Kidney (tissue), 13 donors: ENCODE measurements at regions not wholly inside any gene's neighbourhood (a gene's known extent, or its start where the extent isn't known, plus 50 kb on each side); places are given as distances from the start of the nearest gene placed in this dataset.

Source experiments
- DNase-seq, 5 donors: peaks; one replicate each; pipeline ENCODE4 v3.0.0-alpha.2; 2013 to 2020
- FAIRE-seq: peaks from 2 replicates; lab custom pipeline; 2012; peaks lifted over from hg19 to GRCh38; lab: Jason Lieb, UNC
- H3K27ac ChIP-seq, 2 donors: one replicate each; pipeline ENCODE4 v1.7.0; 2013; ENCODE audit warnings: low read depth in 2 of 2, low read length in 2 of 2, inconsistent platforms in 1 of 2
- H3K27me3 ChIP-seq: one replicate; pipeline ENCODE4 v1.7.1; 2013; ENCODE audit warnings: low read length, inconsistent platforms; ENCODE audit not compliant: control insufficient read depth, insufficient read depth
- H3K36me3 ChIP-seq, 3 donors: one replicate each; pipeline versions ENCODE4 v1.7.0 to v1.7.1; 2013; ENCODE audit warnings: low read length in 3 of 3, control low read depth in 1 of 3, inconsistent platforms in 1 of 3; ENCODE audit not compliant: insufficient read depth in 3 of 3, control insufficient read depth in 2 of 3
- H3K4me1 ChIP-seq, 3 donors: one replicate each; pipeline versions ENCODE4 v1.7.0 to v1.7.1; 2013; ENCODE audit warnings: low read length in 3 of 3, inconsistent platforms in 1 of 3, low read depth in 1 of 3; ENCODE audit not compliant: control insufficient read depth in 2 of 3, insufficient read depth in 2 of 3
- H3K4me3 ChIP-seq, 3 donors: one replicate each; pipeline versions ENCODE4 v1.7.0 to v1.8.1; 2013; ENCODE audit warnings: low read length in 3 of 3, control low read depth in 1 of 3, inconsistent platforms in 1 of 3
- H3K9ac ChIP-seq, 3 donors: one replicate each; pipeline versions ENCODE4 v1.7.0 to v1.7.1; 2013; ENCODE audit warnings: low read length in 3 of 3, control low read depth in 1 of 3, inconsistent platforms in 1 of 3
- H3K9me3 ChIP-seq, 3 donors: one replicate each; pipeline versions ENCODE4 v1.7.0 to v1.7.1; 2013; ENCODE audit warnings: low read length in 3 of 3, control low read depth in 1 of 3, inconsistent platforms in 1 of 3; ENCODE audit not compliant: control insufficient read depth in 2 of 3, insufficient read depth in 1 of 3
- CTCF ChIP-seq: IDR thresholded peaks from 3 replicates; pipeline ENCODE4 v1.5.1; 2012; ENCODE audit warnings: mild to moderate bottlenecking, moderate library complexity, borderline replicate concordance; ENCODE audit not compliant: insufficient read depth; ENCODE audit errors: extremely low read depth
- intact Hi-C: fragments of 100-400 bp; cut with DNase I; formaldehyde crosslinking; loops from one replicate; pipeline ENCODE4 v1.11.1; 2022
- donor health status: control.
- donor health status: control.
- donor health status: control.
- donor health status: control.
- donor health status: control.
- donor health status: DM: yes; HTN: yes; CAD: no.
- donor health status: Normal renal cell carcinoma (clear cell type).

GRCh38 chr2:121136323-121136722 lies 148.7 kb downstream of the TFCP2L1 start:
- DNase-seq, result no peak

GRCh38 chr2:121137571-121137970 lies 147.4 kb downstream of the TFCP2L1 start:
- no peak for TF ChIP-seq CTCF
- Histone ChIP-seq H3K9me3 (no peaks in the 10 kb centered on the region), H3K4me3 (no peak overlapping the region), H3K36me3 (no peaks in the 10 kb centered on the region), H3K27ac (no peak overlapping the region), H3K9ac (no peak overlapping the region), H3K27me3 (no peaks in the 10 kb centered on the region), H3K4me1 (peaks cover 0 to 5% (median 0%) of the 10 kb centered on the region in 3 donors)
- intact Hi-C loops, result no loop called here
- FAIRE-seq (no peak), DNase-seq (no peak)

More at GRCh38 chr2:121136323-121136722, 148.7 kb downstream of the TFCP2L1 start:
- Histone ChIP-seq H3K27ac (no peak overlapping the region), H3K4me1 (peaks cover 0 to 5% (median 0%) of the 10 kb centered on the region in 3 donors), H3K9ac (no peak overlapping the region), H3K9me3 (no peaks in the 10 kb centered on the region), H3K36me3 (no peaks in the 10 kb centered on the region), H3K4me3 (no peak overlapping the region), H3K27me3 (no peaks in the 10 kb centered on the region)
- FAIRE-seq, result no peak
- TF ChIP-seq CTCF, result no peak
- intact Hi-C loops, result no loop called here

- Histone ChIP-seq H3K4me3 (no peak overlapping the region), H3K4me1 (no peaks in the 10 kb centered on the region)
- FAIRE-seq, result no peak
Measured at GRCh38 chr2:121140734-121141133, 144.3 kb downstream of the TFCP2L1 start.

More at GRCh38 chr2:121140734-121141133, 144.3 kb downstream of the TFCP2L1 start:
- no peak for DNase-seq
- TF ChIP-seq CTCF, result no peak
- Histone ChIP-seq H3K27ac (no peak overlapping the region), H3K9me3 (no peaks in the 10 kb centered on the region), H3K27me3 (no peaks in the 10 kb centered on the region), H3K9ac (no peak overlapping the region), H3K36me3 (no peaks in the 10 kb centered on the region)
- intact Hi-C loops, result no loop called here
